Testis (tissue), 2 donors: ENCODE measurements at regions not wholly inside any gene's neighbourhood (a gene's known extent, or its start where the extent isn't known, plus 50 kb on each side); places are given as distances from the start of the nearest gene placed in this dataset.

Source experiments
- DNase-seq: peaks from one replicate; pipeline ENCODE4 v3.0.0-alpha.2; 2019
- H3K27ac ChIP-seq, 2 donors: fragments of 200-600 bp; sonication (generic); one replicate each; pipeline ENCODE4 v1.5.1; 2019
- H3K27me3 ChIP-seq: fragments of 200-600 bp; sonication (generic); one replicate; pipeline ENCODE4 v1.5.1; 2019
- H3K36me3 ChIP-seq: fragments of 200-600 bp; sonication (generic); one replicate; pipeline ENCODE4 v1.5.1; 2017; ENCODE audit warnings: low read depth; ENCODE audit errors: missing control alignments
- H3K4me1 ChIP-seq: fragments of 200-600 bp; sonication (generic); one replicate; pipeline ENCODE4 v1.5.1; 2019
- H3K4me3 ChIP-seq, 2 donors: fragments of 200-600 bp; sonication (generic); one replicate each; pipeline ENCODE4 v1.5.1; 2017 to 2019
- H3K9me3 ChIP-seq: fragments of 200-600 bp; sonication (generic); one replicate; pipeline ENCODE4 v1.5.1; 2017
- POLR2A ChIP-seq: fragments of 450-650 bp; IDR thresholded peaks from one replicate; pipeline ENCODE4 v1.6.1; 2017; ENCODE audit warnings: antibody characterized with exemption, mild to moderate bottlenecking, moderate library complexity
- WGBS, 2 donors: methylation state at CpG; one replicate each; pipeline ENCODE4 v1.1.5; 2018; 5-methylcytosine and 5-hydroxymethylcytosine counted together
- intact Hi-C: fragments of 100-400 bp; cut with DNase I; formaldehyde crosslinking; loops from one replicate; pipeline ENCODE4 v1.15.1; 2023; ENCODE audit warnings: low total_unique reads
- TF ChIP-seq, protein P1 (sequence below), 3 experiments: fragments of 450-650 bp in 2 of 3; fragments of 200-600 bp in 1 of 3; sonication (generic) in 1 of 3; IDR thresholded peaks; one replicate each; pipeline ENCODE4 v1.5.1; 2016 to 2019; ENCODE audit warnings: antibody characterized with exemption in 3 of 3, mild to moderate bottlenecking in 2 of 3, moderate library complexity in 1 of 3

DNA sequence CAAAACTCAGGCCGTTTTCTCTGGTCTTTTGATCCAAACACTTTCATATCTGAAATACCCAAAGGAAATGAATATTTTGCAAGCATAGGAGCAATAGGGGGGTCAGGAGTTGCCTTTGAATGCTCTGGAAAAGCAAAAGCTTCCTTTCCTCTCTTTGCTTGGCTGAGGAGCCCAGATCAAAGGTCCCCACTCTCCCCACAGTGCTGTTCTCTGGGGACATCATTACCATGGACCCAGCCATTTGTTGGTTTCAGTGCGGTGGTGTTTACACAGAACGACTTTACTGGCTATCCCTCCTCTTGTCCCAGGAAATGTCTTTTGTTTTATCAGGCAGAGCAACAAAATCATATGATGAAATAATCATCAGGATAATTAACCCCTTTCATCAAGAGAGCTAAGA lies 1089.1 kb downstream of the TBC1D22A start:
- 32 to 42% methylated on average over 3 of the region's 3 CpGs for WGBS, 2 donors
- DNase-seq, result peak; percentile 67
- no peak overlapping the region for H3K4me3 ChIP-seq

GRCh38 chr22:47850644-47851151 lies 1088.2 kb downstream of the TBC1D22A start:
- Histone ChIP-seq H3K36me3 (no peaks in the 10 kb centered on the region), H3K27ac (peak overlapping the region; percentile 2 to 65), H3K4me1 (peaks cover 14% of the 10 kb centered on the region), H3K4me3 (no peak overlapping the region), H3K9me3 (no peaks in the 10 kb centered on the region), H3K27me3 (no peaks in the 10 kb centered on the region)
- 39 to 50% methylated on average over 2 of the region's 2 CpGs for WGBS, 2 donors
- peak; percentile 30 for DNase-seq
- intact Hi-C loops, result no loop called here
- TF ChIP-seq POLR2A, result no peak
- TF ChIP-seq, protein P1, sequence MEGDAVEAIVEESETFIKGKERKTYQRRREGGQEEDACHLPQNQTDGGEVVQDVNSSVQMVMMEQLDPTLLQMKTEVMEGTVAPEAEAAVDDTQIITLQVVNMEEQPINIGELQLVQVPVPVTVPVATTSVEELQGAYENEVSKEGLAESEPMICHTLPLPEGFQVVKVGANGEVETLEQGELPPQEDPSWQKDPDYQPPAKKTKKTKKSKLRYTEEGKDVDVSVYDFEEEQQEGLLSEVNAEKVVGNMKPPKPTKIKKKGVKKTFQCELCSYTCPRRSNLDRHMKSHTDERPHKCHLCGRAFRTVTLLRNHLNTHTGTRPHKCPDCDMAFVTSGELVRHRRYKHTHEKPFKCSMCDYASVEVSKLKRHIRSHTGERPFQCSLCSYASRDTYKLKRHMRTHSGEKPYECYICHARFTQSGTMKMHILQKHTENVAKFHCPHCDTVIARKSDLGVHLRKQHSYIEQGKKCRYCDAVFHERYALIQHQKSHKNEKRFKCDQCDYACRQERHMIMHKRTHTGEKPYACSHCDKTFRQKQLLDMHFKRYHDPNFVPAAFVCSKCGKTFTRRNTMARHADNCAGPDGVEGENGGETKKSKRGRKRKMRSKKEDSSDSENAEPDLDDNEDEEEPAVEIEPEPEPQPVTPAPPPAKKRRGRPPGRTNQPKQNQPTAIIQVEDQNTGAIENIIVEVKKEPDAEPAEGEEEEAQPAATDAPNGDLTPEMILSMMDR (IDR thresholded peaks at IDR 0.05), result no peak

More for the DNA sequence above, 1089.1 kb downstream of the TBC1D22A start:
- intact Hi-C loops, result no loop called here
- Histone ChIP-seq H3K27ac (no peak overlapping the region), H3K36me3 (no peaks in the 10 kb centered on the region), H3K27me3 (no peaks in the 10 kb centered on the region), H3K4me1 (peaks cover 14% of the 10 kb centered on the region), H3K9me3 (no peaks in the 10 kb centered on the region)
- TF ChIP-seq POLR2A, result no peak
- TF ChIP-seq, protein P1 (IDR thresholded peaks at IDR 0.05), result no peak

- no peaks in the 10 kb centered on the region for H3K9me3 ChIP-seq
- peaks cover 14% of the 10 kb centered on the region for H3K4me1 ChIP-seq
- intact Hi-C loops, result no loop called here
- DNase-seq, result no peak
- whole genome bisulfite sequencing, 2 donors, result 54 to 59% methylated on average over 6 of the region's 6 CpGs
- no peaks in the 10 kb centered on the region for H3K36me3 ChIP-seq
- no peak for TF ChIP-seq POLR2A
- TF ChIP-seq, protein P1 (IDR thresholded peaks at IDR 0.05), result no peak
- no peak overlapping the region for H3K4me3 ChIP-seq
- no peaks in the 10 kb centered on the region for H3K27me3 ChIP-seq
- H3K27ac ChIP-seq, result no peak overlapping the region
These were observed 1087.1 kb downstream of the TBC1D22A start for GRCh38 chr22:47849576-47849975.

DNA sequence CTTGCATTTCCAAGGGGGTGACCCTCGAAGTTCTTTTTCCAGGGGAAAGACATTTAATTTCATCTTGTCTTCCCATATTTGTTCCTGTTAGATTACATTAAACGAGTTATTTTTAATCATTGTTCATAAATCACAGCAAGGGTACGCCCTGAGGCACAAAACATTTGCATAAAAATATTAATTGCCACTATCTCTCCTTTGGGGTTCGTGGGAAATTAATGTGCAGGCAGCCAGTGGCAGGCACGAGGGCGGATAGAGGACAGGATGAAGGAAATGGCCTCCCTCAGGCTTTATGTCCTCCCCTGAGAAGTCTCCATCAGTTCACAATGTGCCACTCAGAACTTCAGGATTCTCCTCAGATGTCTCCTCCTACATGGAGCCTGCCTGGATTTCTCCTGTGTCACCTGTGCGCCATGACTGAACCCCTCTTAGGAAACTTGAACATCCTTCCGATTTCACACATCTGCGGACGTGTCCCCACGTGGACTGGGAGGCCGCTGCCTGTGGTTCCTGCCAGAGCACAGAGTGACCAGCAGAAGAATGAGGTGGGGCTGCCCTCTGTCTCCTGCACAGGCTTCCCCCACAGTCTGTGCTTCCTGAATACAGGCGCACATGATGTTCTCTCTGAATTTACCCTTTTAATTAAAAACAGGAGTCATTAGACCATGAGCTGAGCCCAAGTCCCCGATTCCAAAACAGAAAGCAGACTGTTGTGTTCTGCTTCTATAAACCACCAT lies 1085.9 kb downstream of the TBC1D22A start:
- no peak for TF ChIP-seq POLR2A
- TF ChIP-seq, protein P1 (IDR thresholded peaks at IDR 0.05), result no peak
- no peaks in the 10 kb centered on the region for H3K27me3 ChIP-seq
- no peak overlapping the region for H3K4me3 ChIP-seq
- 62 to 64% methylated on average over 14 of the region's 14 CpGs for WGBS, 2 donors
- intact Hi-C loops, result no loop called here
- peaks cover 14% of the 10 kb centered on the region for H3K4me1 ChIP-seq
- H3K9me3 ChIP-seq, result no peaks in the 10 kb centered on the region
- H3K36me3 ChIP-seq, result no peaks in the 10 kb centered on the region
- peak; percentile 38 for DNase-seq
- no peak overlapping the region for H3K27ac ChIP-seq
